Psoas muscle (tissue), 7 donors: ENCODE measurements at regions not wholly inside any gene's neighbourhood (a gene's known extent, or its start where the extent isn't known, plus 50 kb on each side); places are given as distances from the start of the nearest gene placed in this dataset.

Experiments
- ATAC-seq, 4 donors: fragments of 200-7000 bp; cut with Tn5 transposase; one replicate each; pipeline ENCODE4 v1.9.1; 2020; ENCODE audit warnings: moderate library complexity in 3 of 4, mild to moderate bottlenecking in 2 of 4
- DNase-seq, 2 donors: peaks; one replicate each; pipeline ENCODE4 v3.0.0-alpha.2; 2020
- H3K27ac ChIP-seq: fragments of 200-600 bp; one replicate; pipeline ENCODE4 v1.8.0; 2022
- H3K27me3 ChIP-seq, 3 donors: fragments of 200-600 bp in 1 of 3; one replicate each; pipeline versions ENCODE4 v1.6.1 to v1.8.0; 2013 to 2022; ENCODE audit warnings: low read length in 2 of 3, mild to moderate bottlenecking in 2 of 3, moderate library complexity in 1 of 3; ENCODE audit not compliant: insufficient read depth in 3 of 3
- H3K36me3 ChIP-seq, 2 donors: fragments of 200-600 bp in 1 of 2; one replicate each; pipeline versions ENCODE4 v1.6.1 to v1.8.0; 2013 to 2022; ENCODE audit warnings: low read depth in 1 of 2, mild to moderate bottlenecking in 1 of 2, moderate library complexity in 1 of 2; ENCODE audit not compliant: insufficient read depth in 1 of 2
- H3K4me1 ChIP-seq: fragments of 200-600 bp; one replicate; pipeline ENCODE4 v1.8.0; 2022
- H3K4me3 ChIP-seq: fragments of 200-600 bp; one replicate; pipeline ENCODE4 v1.8.0; 2022; ENCODE audit warnings: mild to moderate bottlenecking
- H3K9me3 ChIP-seq: fragments of 200-600 bp; one replicate; pipeline ENCODE4 v1.8.0; 2022
- WGBS, 3 donors: extraction: QIAGEN DNeasy Blood & Tissue Kit; methylation state at CpG; one replicate each; pipeline versions ENCODE4 v1.1.6 to v1.1.7; 2013; 5-methylcytosine and 5-hydroxymethylcytosine counted together
- intact Hi-C, 2 donors: fragments of 100-400 bp; cut with DNase I; formaldehyde crosslinking; loops; one replicate each; pipeline versions ENCODE4 v1.11.0 to v1.14.2; 2022
- TF ChIP-seq, protein P1 (sequence below): fragments of 200-600 bp; IDR thresholded peaks from one replicate; pipeline ENCODE4 v1.8.0; 2022; ENCODE audit warnings: antibody characterized with exemption
- donor health status: healthy with polysubstance abuse.
- donor health status: DM: no; HTN: no; CAD: no; lungs with moderate emphysema.
- donor health status: Bipolar disorder and iron deficiency.
- donor health status: healthy.
- donor health status: DM: yes; HTN: yes; CAD: no.
- donor health status: DM: no; HTN: no; CAD: no.
- donor health status: DM: yes; HTN: yes; CAD: no.

DNA sequence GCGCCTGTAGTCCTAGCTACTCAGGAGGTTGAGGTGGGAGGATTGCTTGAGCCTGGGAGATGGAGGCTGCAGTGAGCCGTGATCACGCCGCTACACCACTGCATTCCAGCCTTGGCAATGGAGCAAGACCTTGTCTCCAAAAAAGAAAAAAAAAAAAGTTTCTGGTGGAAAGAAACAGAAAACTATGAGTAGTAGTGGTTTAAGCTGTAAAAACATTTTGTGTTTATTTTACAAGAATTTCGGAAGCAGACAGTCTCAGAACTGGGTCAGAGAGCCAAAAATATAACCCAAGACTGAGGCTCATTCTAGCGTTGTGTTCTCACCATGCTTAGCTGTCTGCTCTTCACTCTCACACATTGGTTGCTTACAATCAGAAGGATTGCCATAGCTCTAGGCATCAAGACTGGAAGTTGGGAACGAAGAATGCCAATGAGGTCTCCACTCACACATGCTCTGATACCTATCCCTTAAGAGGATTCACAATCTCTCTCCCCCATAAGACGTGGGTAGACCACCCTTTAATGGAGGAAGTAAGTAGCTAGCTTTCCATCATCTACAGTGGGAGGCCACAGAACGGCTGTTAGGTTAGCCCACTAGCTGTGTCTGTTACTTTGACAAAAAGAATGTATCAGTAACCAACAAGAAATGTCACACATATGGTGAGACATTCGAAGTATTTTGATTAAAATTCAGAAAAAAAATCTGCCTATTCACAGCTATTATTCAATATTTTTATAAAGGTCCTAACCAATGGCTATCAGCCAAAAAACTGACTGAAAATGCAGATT lies 117.6 kb upstream of the RASSF8 start:
- H3K9me3 ChIP-seq: no peaks in the 10 kb centered on the region
- H3K4me3 ChIP-seq: no peak overlapping the region
- TF ChIP-seq, protein P1, sequence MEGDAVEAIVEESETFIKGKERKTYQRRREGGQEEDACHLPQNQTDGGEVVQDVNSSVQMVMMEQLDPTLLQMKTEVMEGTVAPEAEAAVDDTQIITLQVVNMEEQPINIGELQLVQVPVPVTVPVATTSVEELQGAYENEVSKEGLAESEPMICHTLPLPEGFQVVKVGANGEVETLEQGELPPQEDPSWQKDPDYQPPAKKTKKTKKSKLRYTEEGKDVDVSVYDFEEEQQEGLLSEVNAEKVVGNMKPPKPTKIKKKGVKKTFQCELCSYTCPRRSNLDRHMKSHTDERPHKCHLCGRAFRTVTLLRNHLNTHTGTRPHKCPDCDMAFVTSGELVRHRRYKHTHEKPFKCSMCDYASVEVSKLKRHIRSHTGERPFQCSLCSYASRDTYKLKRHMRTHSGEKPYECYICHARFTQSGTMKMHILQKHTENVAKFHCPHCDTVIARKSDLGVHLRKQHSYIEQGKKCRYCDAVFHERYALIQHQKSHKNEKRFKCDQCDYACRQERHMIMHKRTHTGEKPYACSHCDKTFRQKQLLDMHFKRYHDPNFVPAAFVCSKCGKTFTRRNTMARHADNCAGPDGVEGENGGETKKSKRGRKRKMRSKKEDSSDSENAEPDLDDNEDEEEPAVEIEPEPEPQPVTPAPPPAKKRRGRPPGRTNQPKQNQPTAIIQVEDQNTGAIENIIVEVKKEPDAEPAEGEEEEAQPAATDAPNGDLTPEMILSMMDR: no peak
- intact Hi-C loops: no loop called here
- no peaks in the 10 kb centered on the region for H3K27me3 ChIP-seq
- no peaks in the 10 kb centered on the region for H3K4me1 ChIP-seq
- ATAC-seq (no peak), DNase-seq (no peak)
- H3K27ac ChIP-seq: no peak overlapping the region
- 85 to 88% (median 85%) methylated on average over 10 of the region's 10 CpGs for WGBS, 3 donors
- no peaks in the 10 kb centered on the region for H3K36me3 ChIP-seq

DNA sequence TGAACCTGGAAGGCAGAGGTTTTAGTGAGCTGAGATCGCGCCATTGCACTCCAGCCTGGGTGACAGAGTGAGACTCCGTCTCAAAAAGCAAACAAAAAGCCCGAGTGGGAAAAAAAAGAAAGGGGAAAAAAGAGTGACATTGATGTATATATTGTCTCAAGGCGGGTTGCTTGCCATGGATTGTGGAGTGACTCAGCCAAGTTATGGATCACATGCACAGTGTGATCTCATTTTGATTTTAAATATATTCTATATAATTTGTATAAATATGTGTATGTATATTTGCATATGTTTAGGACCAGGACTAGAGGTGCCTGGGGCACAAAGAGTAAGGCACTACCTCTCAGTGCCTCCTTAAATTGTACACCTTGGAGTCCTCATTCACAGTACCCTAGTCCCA lies 116.2 kb upstream of the RASSF8 start:
- intact Hi-C loops: no loop called here
- Histone ChIP-seq H3K4me3 (no peak overlapping the region), H3K27ac (no peak overlapping the region), H3K9me3 (no peaks in the 10 kb centered on the region), H3K4me1 (no peaks in the 10 kb centered on the region), H3K27me3 (no peaks in the 10 kb centered on the region), H3K36me3 (no peaks in the 10 kb centered on the region)
- TF ChIP-seq, protein P1: no peak
- ATAC-seq (no peak), DNase-seq (no peak)
- whole genome bisulfite sequencing, 3 donors: 90 to 96% (median 94%) methylated on average over 5 of the region's 5 CpGs

DNA sequence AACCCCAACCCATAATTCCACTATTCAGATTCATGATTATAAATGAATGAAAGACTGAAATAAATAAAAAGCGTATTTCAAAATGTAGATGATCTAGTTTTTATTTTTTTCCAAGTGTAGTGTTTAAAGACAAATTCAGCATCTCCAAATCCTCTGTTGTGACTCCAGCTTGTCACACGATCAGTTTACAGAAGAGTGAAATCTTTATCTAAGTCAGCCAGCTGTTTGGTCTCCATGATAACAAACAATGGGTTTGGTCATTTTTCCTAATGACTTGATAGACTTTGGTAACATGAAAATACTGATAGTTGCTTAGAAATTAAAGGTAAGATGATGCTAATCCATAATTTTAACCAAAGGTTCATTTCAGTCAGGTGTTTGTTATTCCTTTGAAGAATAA lies 114.5 kb upstream of the RASSF8 start:
- DNase-seq (no peak), ATAC-seq (no peak)
- H3K27me3 ChIP-seq: no peaks in the 10 kb centered on the region
- H3K4me3 ChIP-seq: no peak overlapping the region
- no peaks in the 10 kb centered on the region for H3K9me3 ChIP-seq
- H3K27ac ChIP-seq: no peak overlapping the region
- H3K4me1 ChIP-seq: no peaks in the 10 kb centered on the region
- no peaks in the 10 kb centered on the region for H3K36me3 ChIP-seq
- intact Hi-C loops: no loop called here
- TF ChIP-seq, protein P1: no peak
- WGBS, 3 donors: 36 to 44% (median 42%) methylated on average over 2 of the region's 2 CpGs

DNA sequence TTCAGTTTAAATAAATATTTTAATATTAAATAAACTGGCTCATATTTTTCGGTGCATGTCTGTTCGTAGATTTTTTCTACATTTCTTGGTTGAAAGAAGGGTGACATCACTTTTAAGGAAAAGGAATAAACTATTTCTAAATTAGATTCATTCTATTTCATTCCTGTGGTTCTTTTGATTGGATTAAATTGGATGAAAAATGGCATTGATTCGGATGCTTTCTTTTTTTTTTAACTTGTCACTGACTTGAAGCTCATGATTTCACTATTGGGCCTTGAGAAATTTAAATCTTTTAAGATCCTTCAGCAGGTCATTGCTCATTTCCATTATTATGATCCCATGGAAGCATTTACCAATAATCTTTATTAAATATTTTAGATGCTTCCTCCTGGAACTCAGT lies 113.1 kb upstream of the RASSF8 start:
- TF ChIP-seq, protein P1: no peak
- DNase-seq (no peak), ATAC-seq (no peak)
- Histone ChIP-seq H3K4me1 (no peaks in the 10 kb centered on the region), H3K27ac (no peak overlapping the region), H3K4me3 (no peak overlapping the region), H3K27me3 (no peaks in the 10 kb centered on the region), H3K9me3 (no peaks in the 10 kb centered on the region), H3K36me3 (no peaks in the 10 kb centered on the region)
- 75 to 76% (median 75%) methylated on average over 3 of the region's 3 CpGs for WGBS, 3 donors
- intact Hi-C loops: no loop called here

DNA sequence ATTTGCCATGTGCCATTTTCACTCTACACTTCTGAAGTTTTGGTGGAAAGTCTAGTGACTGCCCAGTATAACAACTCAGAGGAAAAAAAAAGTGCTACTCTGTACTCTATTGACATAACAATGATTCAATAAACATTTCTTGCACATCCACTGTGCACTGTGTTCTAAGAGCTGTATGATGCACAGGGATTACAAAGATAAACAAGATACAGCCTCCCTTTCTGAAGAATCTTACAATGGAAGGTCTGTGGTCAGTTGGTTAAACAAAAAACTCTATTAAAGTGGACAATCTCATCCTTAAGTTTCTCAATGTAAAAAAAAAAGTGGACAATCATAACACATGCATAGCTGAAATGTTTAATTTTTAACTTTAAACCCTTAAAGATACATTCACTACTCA lies 105.7 kb upstream of the RASSF8 start:
- intact Hi-C loops: no loop called here
- H3K27ac ChIP-seq: no peak overlapping the region
- DNase-seq (no peak), ATAC-seq (no peak)
- no peaks in the 10 kb centered on the region for H3K27me3 ChIP-seq
- H3K9me3 ChIP-seq: no peaks in the 10 kb centered on the region
- H3K4me1 ChIP-seq: no peaks in the 10 kb centered on the region
- no peaks in the 10 kb centered on the region for H3K36me3 ChIP-seq
- TF ChIP-seq, protein P1: no peak
- no peak overlapping the region for H3K4me3 ChIP-seq
